ENCODE measurements at regions not wholly inside any gene's neighbourhood (a gene's known extent, or its start where the extent isn't known, plus 50 kb on each side); places are given as distances from the start of the nearest gene placed in this dataset.
"Not testable (repeated sequence)": the region's sequence is repeated elsewhere in the genome, so short reads cannot be mapped to it uniquely, and the experiment has no call there.

DNA sequence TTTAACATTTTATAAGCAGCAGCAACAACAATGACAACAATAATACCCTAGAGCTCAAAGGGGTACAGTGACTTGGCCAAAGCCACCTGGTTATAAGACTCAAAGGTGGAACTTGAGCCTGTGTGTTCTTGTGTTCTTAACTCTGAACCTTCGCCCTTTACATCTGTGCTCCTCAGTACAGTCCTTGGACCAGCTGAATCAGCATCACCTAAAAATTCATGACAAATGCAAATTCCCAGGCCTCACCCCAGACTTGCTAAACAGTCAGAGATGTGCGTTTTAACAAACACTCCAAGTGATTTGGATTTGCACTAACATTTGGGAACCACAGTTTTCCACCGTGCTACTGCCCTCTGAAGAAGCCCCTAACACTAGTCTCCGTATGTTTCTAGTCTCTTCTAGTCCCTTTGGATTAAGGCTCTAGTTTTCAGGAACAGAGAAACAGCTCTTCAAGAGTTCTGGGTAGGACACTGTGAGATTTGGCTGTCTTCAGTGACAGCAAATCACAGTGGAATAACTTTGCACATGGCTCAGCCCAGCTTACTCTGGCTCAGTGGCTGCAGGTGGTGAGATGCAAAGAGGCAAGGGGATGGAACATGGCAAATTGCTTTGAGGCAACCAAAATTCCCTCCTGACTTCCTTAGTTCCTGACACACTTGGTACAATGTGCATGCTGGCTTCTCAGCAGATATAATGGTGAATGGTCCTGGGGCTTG lies 151.0 kb upstream of the CDH11 start:
- no peak for DNase-seq

DNA sequence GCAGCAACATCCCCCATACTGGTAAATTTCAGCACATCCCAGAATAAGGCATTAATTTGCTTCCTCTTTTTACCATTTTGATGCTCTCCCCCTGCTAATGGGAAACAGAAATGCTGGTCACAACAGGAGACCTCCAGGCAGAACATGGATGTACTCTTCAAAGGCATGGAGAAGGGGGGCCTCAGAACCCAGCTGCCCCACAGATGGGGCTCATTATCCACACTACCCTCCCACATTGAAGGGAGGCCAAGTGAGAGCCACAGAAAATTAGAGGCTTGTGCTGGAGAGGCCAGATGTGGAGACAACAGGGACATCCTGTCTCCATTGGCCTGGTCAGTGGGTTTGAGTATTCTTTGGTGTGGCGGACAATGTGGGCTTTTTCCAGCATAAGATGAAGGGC lies 150.1 kb upstream of the CDH11 start:
- no peak for DNase-seq

DNA sequence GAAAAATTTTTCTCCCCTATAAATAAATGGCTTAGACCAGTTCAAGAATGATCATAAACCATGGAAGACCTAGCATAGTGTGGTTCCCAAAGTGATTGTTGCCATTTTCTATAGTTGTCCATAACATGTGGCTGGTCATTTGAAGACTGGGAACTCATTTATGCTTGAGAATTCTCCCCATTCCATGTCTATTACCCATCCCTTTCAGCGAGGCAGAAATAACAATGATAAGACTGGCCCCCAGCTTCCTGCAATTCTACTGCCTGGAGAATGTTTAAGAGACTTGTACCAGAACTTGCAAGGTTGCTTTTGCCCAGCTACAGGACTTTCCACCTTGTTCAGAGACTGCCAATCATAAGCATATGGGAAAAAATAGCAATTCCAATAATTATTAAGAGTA lies 146.5 kb upstream of the CDH11 start:
- no peak for DNase-seq

DNA sequence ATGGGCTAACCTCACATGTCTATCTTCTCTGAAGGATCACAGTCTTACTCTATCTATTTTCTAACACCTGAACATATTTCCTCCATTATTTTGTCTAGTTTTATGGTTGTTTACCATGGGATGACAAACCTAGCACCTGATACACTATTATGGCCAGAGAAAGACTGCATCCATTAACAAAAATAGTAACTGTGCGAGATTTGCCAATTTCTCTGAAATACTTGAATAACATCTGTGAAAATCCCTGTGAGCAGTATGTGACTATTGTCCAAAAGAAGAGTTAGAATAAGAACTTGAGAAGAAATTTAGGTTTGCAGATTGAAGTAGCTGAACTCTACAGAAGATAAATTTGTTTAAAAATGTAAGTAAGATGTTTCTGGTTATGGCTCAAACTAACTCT lies 142.0 kb upstream of the CDH11 start:
- no peak for DNase-seq

DNA sequence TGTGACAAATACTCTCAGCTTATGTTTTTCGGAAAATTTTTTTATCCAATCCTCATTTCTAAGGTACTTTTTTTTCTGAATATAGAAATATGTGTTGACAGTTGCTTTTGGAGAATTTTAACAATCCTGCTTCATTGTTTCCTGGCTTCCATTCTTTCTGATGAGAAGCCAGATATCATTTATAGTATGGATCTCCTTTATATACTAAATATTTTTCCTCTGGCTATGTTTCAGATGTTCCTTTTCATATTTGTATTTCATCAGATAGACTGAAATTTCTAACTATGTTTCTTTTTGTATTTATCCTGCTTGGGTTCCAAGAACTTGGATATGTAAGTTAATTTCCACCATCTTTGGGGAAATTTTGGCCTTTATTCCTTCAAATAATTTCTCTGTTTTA lies 138.9 kb upstream of the CDH11 start:
- no peak for DNase-seq

DNA sequence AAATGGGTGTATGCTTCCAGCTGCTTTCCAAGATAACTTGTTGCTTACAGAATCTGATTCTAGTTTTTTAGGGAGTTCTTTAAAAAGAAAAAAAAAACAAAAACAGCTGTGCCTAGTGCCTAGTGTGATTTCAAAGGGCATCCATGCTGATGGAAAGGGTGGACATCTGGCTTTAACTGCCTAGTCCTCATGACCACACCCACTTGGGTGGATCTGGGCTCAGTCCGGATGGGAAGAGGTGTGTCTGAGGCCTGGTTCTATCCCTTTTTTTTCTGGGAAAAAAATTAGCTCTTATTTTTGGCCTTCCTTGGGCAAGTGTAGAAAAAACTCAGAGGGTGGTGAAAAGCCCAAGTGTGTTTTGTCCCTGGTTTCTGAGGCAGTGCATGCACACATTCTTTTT lies 132.3 kb upstream of the CDH11 start:
- no peak for DNase-seq

DNA sequence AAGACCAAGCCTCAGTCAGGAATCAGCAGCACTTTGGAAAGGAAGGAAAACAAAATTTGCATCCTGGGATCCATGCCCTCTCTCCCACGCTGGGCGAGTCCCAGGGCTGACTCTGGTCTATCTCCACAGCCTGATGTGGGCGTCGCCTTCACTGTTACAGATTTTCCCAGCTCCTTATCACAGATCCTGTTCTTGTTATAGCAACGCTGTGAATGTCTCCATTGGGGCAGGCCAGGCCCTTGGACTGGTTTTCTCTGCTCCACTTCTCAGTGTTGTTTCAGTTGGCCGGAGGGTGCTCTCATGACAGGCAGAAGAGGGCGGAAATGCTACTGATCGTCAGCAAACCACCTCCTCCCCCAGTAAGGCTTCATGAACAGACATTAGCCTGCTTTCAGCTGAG lies 127.9 kb upstream of the CDH11 start:
- no peak for DNase-seq

DNA sequence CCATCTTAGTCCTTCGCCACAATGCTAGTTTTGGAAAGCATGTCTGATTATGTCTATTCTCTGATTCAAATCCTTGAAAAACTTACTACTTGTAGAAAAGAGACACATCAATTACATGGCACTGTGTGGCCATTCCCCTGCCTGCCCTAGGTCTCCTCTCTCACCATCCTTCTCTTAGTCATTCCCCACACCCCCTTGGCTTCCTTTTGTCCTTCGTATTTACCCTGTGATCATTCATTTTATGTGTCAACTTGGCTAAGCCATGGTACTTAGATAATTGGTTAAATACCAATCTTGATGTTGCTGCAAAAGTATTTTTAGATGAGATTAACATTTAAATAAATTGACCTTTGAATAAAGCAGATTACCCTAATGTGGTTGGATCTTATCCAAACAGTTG lies 122.9 kb upstream of the CDH11 start:
- no peak for DNase-seq

DNA sequence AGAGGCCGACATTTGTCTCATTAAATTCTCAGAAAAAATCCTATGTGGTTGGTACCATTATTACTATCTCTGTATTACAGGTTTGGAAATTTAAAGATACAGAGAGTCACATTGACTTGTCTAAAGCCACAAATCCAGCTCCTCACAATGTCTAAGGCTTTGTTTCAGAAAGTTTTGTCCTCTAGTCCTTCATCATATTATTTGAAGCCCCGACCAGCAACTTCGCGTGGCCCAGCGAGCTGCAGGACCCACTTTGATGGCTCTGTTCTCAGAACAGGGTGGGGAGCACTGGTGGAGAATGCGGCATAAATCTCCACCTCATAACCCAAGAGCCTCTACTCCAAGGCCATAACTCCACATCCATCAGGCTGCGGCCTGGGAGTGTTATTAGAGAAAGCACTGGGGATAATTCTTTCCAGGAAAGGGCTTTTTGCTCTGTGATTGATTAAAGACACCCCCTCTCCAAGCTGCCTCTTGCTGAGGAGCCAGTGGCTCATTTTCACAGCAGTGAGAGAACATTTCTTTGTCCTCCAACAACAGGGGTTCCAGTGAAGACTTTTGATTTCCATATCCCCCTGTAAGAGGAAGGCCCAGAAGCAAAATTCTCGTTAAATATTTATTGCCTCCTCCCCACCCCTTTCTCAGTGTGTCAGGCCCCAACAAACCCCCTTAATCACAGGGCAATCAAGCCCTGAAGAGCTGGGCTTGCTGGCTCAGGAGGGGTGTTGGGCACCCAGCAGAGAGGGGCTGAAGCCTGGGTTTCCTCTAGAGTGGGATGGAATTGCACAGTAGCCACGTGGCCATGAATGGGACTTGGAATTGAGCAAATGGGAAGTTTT lies 113.7 kb upstream of the CDH11 start:
- no peak for DNase-seq

DNA sequence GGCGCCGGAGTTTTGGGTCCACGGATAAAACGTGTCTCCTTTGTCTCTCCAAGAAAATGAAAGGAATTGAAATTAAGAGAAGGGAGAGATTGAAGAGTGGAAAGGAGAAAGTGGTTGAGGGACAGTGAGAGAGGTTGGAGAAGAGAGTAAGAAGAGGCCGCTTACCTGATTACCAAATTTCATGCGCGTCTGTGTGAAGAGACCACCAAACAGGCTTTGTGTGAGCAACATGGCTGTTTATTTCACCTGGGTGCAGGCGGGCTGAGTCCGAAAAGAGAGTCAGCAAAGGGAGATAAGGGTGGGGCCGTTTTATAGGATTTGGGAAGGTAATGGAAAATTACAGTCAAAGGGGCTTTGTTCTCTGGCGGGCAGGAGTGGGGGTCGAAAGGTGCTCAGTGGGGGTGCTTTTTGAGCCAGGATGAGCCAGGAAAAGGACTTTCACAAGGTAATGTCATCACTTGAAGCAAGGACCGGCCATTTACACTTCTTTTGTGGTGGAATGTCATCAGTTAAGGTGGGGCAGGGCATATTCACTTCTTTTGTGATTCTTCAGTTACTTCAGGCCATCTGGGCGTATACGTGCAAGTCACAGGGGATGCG lies 113.0 kb upstream of the CDH11 start:
- DNase-seq: not testable (repeated sequence)

DNA sequence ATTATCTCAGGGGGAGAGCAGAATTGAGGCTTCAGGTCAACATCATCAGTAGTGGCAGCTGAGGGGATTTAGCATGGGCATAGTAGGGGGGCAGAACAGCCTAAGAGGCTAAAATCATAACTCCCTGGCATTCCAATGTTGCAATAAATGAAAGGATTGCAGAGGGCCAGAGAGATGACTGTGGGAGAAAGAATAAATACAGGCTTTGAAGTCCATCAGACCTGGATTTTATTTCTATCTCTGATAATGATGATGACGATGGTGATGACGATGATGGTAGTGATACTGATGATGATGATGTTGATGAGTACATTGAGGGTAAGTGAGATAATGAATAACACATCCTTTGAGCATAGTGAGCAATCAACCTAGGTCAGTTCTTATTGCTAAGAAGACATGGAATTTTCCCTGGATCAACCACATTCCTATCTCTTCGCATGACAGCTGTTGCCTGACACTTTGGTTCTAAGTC lies 107.4 kb upstream of the CDH11 start:
- no peak for DNase-seq

DNA sequence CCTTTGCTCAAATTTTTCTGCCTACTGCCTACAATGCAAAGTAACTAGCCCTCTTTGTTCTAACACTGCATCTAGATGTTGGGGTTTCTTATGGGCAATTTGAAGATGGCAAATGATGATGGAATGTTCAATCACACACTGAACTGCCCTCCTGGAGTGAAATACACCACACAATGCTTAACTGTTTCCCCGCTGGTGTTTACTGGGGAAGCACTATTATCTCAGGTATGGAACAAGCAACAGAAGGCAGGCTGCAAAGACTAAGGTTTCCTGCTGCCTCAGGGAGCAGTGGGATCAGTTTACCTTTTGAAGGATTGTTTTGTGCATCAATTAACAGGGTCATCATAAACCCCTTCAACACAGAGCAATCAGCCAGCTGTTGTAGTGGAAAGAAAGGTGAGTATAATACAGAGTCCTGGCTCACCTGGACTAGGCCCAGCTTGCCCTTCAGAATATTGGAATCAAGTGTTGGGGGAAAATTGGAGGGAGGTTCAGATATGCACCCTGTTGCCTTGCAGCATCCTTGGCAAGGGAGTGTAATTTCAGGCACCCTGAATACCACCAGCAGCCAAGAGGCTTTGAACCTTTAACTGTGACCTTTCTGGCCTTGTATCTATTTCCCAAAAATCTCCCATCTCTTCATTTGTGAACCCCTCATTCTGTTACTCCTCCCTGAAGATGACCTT lies 105.4 kb upstream of the CDH11 start:
- DNase-seq: no peak

DNA sequence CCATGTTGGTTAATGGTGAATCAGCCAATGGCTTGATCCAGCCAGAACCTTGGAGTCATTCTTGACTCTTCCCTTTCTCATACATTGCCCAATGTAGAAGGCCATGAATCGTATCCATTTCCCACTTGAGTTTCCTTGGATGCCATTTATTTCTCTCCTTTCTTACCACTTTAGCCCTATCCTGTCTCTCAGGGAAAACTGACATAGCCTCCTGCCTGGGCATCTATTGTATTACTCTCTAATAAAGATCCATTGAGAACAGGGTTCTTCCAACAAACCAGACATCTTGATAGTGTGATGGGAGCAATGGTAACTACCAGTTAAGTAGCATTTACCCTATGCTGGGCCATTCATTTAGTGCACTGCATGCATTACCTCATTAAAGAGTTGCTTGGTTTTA lies 104.2 kb upstream of the CDH11 start:
- no peak for DNase-seq

DNA sequence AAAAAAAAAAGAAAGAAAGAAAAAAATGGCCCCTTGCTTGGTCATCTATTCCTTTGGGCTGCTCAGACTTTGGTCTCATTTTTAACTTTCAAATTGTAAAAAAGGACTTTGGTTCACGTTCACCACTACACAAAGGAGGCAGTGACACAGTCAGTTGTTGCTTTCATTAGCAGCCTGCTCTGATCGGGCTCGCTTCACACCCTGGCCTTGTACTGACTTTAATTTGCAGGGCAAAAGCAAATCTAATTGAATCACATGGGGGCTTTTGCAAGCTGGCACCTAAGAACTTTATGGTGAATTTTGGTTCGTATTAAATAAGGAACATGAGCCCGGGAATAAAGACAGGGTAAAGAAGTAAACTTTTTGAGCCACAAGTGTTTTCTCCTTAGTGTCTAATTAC lies 103.6 kb upstream of the CDH11 start:
- no peak for DNase-seq

DNA sequence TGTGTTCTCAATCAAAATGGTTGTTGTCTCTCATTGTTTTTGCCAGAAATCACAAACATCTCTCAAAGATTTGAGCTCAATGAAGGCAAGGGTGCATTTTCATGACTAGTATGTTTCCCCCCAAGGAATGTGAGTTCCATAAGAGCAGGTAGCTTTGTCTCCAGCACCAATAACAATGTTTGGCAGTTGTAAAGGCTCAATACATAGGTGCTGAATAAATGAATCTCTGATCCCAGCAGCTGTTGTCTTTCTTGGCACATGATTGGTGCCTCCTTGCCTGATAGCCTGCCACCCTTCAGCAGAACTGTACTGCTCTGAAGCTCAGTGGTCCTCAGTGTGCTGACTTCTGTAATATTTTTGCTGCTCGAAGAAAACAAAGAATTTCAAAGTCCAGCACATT lies 103.1 kb upstream of the CDH11 start:
- no peak for DNase-seq

DNA sequence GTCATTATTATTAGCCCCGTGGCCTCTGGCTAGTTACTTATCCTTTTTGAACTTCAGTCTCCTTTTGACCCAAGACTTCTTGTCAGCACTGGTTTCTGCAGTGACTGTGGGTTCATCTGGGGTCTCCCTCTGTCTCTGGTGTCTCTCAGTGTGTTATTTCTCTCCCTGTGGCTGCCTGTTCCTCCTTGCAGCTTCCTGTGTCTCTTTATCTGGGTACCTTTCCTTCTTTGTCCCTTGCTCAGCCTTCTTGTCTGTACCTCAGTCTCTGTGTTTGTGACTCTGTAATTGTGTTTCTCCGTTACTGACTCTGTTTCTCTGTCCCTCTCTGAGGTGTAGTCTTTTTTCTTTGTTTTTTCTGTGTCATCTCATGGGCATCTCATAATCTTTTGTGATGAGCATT lies 102.6 kb upstream of the CDH11 start:
- DNase-seq: no peak

DNA sequence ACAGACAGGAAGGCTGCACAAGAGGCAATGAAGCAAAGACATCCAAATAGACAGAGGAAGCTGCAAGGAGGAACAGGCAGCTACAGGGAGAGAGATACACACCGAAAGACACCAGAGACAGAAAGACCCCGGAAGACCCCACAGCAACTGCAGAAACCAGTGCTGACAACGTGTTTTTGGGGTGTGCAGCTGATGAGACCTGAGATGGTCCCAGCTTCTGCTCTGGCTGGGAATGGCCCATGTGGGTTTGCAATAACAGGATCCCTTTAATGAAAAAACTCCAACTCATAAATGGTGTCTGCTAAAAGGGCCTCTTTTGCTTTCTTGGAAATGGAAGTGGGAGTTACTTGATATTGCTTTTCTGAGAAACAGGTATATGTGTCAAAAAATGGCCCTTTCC lies 101.5 kb upstream of the CDH11 start:
- DNase-seq: no peak

DNA sequence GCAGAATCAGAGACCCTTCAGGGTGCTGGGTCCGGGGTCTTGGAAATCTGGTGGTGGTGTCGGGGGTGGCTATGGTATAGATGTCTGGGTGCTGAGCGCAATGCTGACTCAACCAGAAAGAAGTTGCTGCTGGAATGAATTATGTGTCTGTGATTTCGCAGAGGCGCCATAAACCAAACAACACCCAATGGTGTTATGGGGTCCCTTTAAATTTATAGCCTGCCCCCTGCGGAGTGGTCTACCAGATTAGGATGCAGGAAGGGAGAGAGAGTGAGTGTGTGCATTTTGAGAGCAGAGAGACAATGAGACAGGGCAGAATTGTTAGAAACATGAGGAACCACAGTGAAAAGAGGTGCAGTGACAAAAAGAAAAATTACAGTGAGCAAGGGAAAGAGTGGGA lies 100.7 kb upstream of the CDH11 start:
- no peak for DNase-seq

DNA sequence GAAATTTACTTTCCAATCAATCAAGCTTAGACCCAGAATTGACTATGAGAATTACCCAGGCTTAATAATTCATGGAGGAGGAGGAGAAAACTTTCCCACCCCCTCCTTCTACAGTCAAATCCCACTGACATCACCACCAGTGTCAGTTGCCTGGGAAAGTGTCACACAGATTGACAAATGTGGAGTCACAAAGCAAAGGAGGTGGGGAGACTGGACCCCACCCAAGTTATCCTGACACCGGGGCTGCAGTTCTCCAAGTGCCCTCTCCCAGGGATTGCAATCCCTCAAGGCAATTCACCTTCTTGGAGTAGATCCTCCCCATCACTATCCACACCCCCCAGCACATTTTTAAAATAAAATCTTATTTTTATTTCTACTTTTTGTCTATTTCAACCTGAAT lies 100.2 kb upstream of the CDH11 start:
- DNase-seq: no peak

DNA sequence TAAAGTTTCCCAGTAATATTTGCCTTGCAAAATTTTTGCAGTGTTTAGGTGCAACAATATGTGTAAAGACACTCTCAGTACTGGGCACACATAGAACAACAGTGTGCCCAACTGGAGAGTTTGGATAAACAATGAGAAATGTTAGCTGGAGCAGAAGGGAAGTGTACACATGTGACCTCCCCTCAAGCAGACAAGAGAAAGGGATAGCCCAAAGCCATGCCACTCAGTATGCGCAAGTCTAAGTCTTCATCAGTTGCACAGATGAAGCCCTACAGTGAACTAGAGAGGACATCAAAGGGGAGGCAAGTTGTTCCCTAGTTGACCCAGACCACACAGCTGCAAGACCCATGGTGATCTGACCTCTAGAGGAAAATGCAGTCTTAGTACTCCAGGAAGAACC lies 97.9 kb upstream of the CDH11 start:
- DNase-seq: no peak

DNA sequence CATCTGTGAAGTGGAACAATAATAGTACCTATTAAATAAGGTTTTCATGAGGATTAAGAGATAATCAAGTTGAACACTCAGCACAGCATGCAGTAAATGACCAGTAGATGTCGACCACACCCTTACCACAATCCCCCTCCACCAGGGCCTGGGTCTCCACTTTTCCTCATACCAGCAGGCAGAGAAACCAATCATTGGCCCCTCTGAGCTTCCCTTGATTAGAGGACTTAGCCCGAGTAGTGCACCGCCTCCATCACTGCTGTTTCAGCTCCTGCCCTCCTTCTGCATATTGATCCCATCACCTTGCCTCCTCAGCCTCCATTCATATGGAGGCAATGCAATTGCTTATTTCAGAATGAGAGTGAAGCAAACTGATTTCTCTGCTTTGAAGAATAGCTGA lies 96.5 kb upstream of the CDH11 start:
- no peak for DNase-seq

DNA sequence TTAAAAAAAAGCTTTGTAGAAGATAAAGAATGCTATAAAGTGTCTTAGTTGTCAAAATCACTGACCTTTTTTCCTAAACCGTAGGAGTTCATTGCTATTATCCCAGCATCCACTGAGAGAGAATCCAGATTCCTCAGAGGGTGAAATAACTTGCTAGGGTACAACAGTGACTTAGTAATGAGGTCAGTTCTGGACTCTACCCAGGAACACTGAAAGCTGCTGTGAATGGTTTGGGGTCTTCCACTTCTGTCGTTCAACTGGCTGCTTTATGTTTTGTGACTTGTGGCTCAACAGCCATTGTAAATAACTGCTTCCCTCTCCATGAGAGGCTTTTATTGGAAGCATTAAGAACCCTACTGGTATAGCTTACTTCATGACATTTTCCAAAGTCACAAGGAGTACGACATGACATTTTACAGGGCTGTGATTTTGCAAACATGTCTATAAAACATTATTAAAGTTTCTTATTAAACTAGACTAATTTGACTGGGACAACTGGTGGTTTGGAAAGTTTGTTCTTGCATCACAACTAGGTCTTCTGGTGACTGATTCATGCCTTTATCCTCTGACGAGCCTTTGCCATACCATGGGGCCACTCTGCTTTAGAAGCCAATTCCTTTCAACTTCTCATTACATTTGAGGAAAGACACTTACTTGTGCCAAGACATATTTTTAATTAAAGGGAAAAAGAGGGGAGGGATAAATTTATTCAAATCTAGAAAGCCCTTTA lies 92.2 kb upstream of the CDH11 start:
- DNase-seq: no peak

DNA sequence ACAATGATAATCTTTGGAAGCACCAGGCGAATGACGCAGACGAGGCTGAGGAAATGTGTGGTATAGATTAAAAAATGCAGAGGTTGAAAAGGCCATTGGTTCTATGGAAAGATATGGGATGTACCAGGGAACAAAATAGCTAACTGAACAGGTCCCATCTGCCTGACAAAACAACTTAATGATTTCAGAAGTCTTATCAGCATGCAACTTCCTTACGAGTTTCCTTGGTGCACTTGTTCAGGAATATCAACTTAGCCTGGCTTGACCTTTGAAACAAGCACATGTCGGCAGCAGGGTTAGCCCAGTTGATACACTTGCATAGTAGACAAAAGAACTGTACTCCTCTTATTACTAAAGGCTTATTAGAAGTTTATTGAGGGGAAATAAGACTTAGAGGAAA lies 90.9 kb upstream of the CDH11 start:
- no peak for DNase-seq
